ENCODE measurements at regions not wholly inside any gene's neighbourhood (a gene's known extent, or its start where the extent isn't known, plus 50 kb on each side); places are given as distances from the start of the nearest gene placed in this dataset.

DNA sequence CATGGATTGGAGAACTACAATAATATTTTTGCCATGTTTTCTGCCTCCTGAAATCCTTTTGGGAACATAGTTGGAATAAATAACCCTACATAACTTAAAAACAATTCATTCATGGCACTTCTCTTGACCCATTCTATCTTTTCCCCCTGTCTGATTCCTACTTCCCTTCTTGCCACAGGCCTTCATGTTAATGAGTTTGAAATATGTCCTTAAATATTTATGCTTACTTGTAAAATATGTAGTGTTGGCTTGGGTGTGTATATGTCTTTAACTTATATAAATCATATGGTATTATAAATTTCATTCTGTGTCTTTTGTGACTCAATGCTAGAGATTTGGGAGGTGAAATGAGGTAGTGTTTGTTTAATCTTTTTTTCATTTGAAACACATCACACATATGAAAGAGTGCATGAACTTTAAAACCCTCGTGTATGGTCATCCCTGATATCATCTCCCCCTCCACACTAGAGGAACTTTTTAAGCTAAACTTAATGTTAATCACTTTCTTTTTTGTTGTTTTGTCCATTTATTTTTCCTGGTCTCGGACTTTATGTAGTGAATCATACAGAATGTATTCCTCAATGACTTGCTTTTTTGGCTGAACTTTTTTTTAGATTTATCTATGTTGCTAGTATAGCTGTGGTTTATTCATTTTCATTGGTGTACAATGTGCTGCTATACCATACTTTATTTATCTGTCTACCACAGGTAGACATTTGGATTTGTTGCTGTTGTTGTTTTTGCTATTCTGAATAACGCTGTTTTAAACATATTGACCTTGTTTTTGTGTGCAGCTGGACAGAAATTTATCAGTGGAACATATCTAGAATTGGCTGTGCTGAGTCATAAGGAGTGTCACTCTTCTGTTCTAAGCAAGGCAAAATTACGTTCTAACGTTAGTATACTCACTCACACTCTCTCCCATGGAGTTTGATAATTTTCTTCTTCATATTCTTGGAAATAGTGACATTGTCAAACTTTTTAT lies 441.6 kb downstream of the PLPP3 start:
- 26% methylated on average over 5 of the region's 5 CpGs for WGBS (ENCODE audit: missing lambda C conversion rate)
- TF ChIP-seq KDM5A (IDR thresholded peaks at IDR 0.05) = no peak
- TF ChIP-seq CEBPB (IDR thresholded peaks at IDR 0.05) = no peak
- no peak for TF ChIP-seq CHD4 (IDR thresholded peaks at IDR 0.05; ENCODE audit: borderline replicate concordance)
- TF ChIP-seq CBX8 (IDR thresholded peaks at IDR 0.05) = no peak
- peak; percentile 42; the same call in 1 of the 2 replicates for TF ChIP-seq GATA3 (IDR thresholded peaks at IDR 0.05; ENCODE audit: borderline replicate concordance)
- no peak for TF ChIP-seq EHF (CRISPR knock-in tag; IDR thresholded peaks at IDR 0.05)
- TF ChIP-seq ZFP36 (IDR thresholded peaks at IDR 0.05; ENCODE audit: borderline replicate concordance, partially characterized antibody) = no peak
- TF ChIP-seq ZSCAN20 (CRISPR knock-in tag; IDR thresholded peaks at IDR 0.05) = no peak
- Histone ChIP-seq H3K4me3 (no peak overlapping the region), H3K9me3 (no peaks in the 10 kb centered on the region), H3K4me2 (peak overlapping the region; percentile 21; the same call in 1 of the 3 replicates), H3K27ac (no peak overlapping the region), H3K4me1 (peaks cover 9% of the 10 kb centered on the region; the same call in 2 of the 3 replicates)
- CTCF ChIA-PET = no interaction called here
- no peak for DNase-seq (ENCODE audit: low read depth in 1 of 2, low spot score in 1 of 2)
- ATAC-seq = no peak
- POLR2A ChIA-PET = no interaction called here
- no peak for FAIRE-seq

DNA sequence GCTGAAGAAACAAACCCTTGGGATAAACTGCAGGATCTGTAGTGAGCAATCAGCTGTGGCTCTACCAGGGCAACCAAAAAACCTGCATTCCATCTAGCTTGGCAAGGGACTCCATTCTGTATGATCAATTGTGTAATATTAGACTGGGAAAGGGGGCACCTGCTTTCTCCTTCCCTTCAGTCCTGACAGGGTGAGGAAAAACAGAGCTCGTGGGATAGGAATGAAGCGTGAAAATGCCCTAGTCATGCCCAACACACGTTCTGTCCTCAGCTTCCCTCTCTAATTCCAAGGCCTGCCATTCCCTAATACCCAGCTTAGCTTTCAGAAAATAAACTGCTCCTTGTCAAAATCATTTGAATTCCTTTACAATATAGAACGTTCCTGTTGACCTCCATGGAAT lies 442.3 kb downstream of the PLPP3 start:
- Histone ChIP-seq H3K9me3 (no peaks in the 10 kb centered on the region), H3K4me3 (no peak overlapping the region), H3K27ac (no peak overlapping the region), H3K4me2 (no peak overlapping the region), H3K4me1 (peaks cover 9% of the 10 kb centered on the region; the same call in 2 of the 3 replicates)
- TF ChIP-seq RNF2 (IDR thresholded peaks at IDR 0.05; ENCODE audit: borderline replicate concordance, low read depth) (no peak), NR3C1 (IDR thresholded peaks at IDR 0.05) (no peak), BCL3 (IDR thresholded peaks at IDR 0.05) (no peak)
- ChIA-PET POLR2A (no interaction called here), CTCF (no interaction called here)
- ATAC-seq = no peak
- 79% methylated on average over 4 of the region's 4 CpGs for WGBS (ENCODE audit: missing lambda C conversion rate)
- DNase-seq (ENCODE audit: low read depth in 1 of 2, low spot score in 1 of 2) = no peak
- FAIRE-seq = no peak

DNA sequence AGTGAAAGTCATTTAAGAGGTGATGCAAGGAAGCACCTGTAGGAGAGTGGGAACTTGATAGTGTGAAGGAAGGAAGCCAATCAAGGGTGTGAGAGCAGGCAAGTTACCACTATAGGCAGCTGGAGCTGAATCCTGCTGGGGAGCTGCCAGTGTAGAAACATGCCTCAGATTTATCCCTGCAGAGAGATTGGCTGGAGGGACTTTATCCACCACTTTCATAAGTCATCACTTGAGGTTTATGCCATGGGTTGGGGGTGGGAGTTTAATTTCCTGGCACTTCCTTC lies 443.6 kb downstream of the PLPP3 start:
- peaks cover 9% of the 10 kb centered on the region; the same call in 2 of the 3 replicates for H3K4me1 ChIP-seq
- ChIA-PET CTCF (interaction anchor here (0.5 to 1.7 kb wide), 2 partner anchors 15 to 38 kb away, joined by 3 read pairs; no protein-coding TSS in a partner anchor), POLR2A (no interaction called here)
- DNase-seq (ENCODE audit: low read depth in 1 of 2, low spot score in 1 of 2) (no peak), ATAC-seq (no peak), FAIRE-seq (no peak)
- no peak for TF ChIP-seq CEBPB (IDR thresholded peaks at IDR 0.05)
- TF ChIP-seq KDM1A (IDR thresholded peaks at IDR 0.05; ENCODE audit: low read depth) = no peak
- no peak for TF ChIP-seq TP53 (CRISPR knock-in tag; IDR thresholded peaks at IDR 0.05)
- TF ChIP-seq HES2 (IDR thresholded peaks at IDR 0.05) = no peak
- no peak overlapping the region for H3K4me3 ChIP-seq
- no peaks in the 10 kb centered on the region for H3K9me3 ChIP-seq
- no peak overlapping the region for H3K4me2 ChIP-seq
- H3K27ac ChIP-seq = no peak overlapping the region

- no peak overlapping the region for H3K27ac ChIP-seq
- no peak for TF ChIP-seq PBX3 (IDR thresholded peaks at IDR 0.05)
- TF ChIP-seq RNF2 (IDR thresholded peaks at IDR 0.05; ENCODE audit: borderline replicate concordance, low read depth) = no peak
- TF ChIP-seq RCOR1 (IDR thresholded peaks at IDR 0.05; ENCODE audit: low read depth, low read length) = no peak
- no peak for TF ChIP-seq ZNF302 (CRISPR knock-in tag; IDR thresholded peaks at IDR 0.05)
- TF ChIP-seq CEBPB (IDR thresholded peaks at IDR 0.05) = no peak
- TF ChIP-seq HDAC2 (IDR thresholded peaks at IDR 0.05) = no peak
- no peak for TF ChIP-seq POLR2A (IDR thresholded peaks at IDR 0.05; ENCODE audit: low read length)
- no peak for TF ChIP-seq HOXB13 (CRISPR knock-in tag; IDR thresholded peaks at IDR 0.05; ENCODE audit: low read depth)
- TF ChIP-seq RARB (CRISPR knock-in tag; IDR thresholded peaks at IDR 0.05) = no peak
- no peak for TF ChIP-seq PHF8 (IDR thresholded peaks at IDR 0.05; ENCODE audit: borderline replicate concordance, low read depth)
- TF ChIP-seq HOXB5 (CRISPR knock-in tag; IDR thresholded peaks at IDR 0.05) = no peak
- TF ChIP-seq GATA3 (IDR thresholded peaks at IDR 0.05; ENCODE audit: borderline replicate concordance) = no peak
- no peak for TF ChIP-seq POLR2AphosphoS2 (conservative IDR thresholded peaks at IDR 0.05; ENCODE audit: low read length)
- peaks cover 9% of the 10 kb centered on the region; the same call in 2 of the 3 replicates for H3K4me1 ChIP-seq
- H3K9me3 ChIP-seq = no peaks in the 10 kb centered on the region
- POLR2A ChIA-PET = no interaction called here
- WGBS (ENCODE audit: missing lambda C conversion rate) = 73% methylated on average over 5 of the region's 5 CpGs
- DNase-seq (ENCODE audit: low read depth in 1 of 2, low spot score in 1 of 2) (no peak), FAIRE-seq (no peak), ATAC-seq (no peak)
- H3K4me3 ChIP-seq = no peak overlapping the region
- CTCF ChIA-PET = interaction anchor here (1.1 to 1.7 kb wide), 3 partner anchors 11 to 858 kb away, joined by 3 read pairs; no protein-coding TSS in a partner anchor
- no peak overlapping the region for H3K4me2 ChIP-seq
These were observed 444.1 kb downstream of the PLPP3 start for GRCh38 chr1:56135069-56135863.
